NCI-H226 (cell line): ENCODE measurements at regions not wholly inside any gene's neighbourhood (a gene's known extent, or its start where the extent isn't known, plus 50 kb on each side); places are given as distances from the start of the nearest gene placed in this dataset.

Source experiments
- DNase-seq: peaks from one replicate; pipeline ENCODE4 v3.0.0-alpha.2; 2015

DNA sequence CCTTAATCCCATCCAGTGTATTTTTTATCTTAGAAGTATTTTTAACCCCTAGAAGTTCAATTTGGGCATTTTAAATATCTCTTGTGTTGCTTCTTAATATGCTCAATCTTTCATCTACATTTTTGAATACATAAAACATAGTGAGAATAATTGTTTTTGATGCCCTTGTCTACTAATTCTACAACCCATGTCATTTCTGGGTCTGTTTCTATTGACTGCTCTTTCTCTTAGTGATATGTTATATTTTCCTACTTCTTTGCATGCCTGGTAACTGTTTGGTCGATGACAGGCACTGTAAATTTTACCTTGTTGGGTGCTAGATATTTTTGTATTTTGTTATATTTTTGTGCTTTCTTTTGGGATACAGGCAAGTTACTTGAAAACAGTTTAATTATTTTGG lies 56.3 kb downstream of the CYTL1 start:
- no peak for DNase-seq
